ENCODE measurements at regions not wholly inside any gene's neighbourhood (a gene's known extent, or its start where the extent isn't known, plus 50 kb on each side); places are given as distances from the start of the nearest gene placed in this dataset.

GRCh38 chr6:81806793-81807565, 54.5 kb upstream of the TENT5A start:
- TF ChIP-seq, protein P1, sequence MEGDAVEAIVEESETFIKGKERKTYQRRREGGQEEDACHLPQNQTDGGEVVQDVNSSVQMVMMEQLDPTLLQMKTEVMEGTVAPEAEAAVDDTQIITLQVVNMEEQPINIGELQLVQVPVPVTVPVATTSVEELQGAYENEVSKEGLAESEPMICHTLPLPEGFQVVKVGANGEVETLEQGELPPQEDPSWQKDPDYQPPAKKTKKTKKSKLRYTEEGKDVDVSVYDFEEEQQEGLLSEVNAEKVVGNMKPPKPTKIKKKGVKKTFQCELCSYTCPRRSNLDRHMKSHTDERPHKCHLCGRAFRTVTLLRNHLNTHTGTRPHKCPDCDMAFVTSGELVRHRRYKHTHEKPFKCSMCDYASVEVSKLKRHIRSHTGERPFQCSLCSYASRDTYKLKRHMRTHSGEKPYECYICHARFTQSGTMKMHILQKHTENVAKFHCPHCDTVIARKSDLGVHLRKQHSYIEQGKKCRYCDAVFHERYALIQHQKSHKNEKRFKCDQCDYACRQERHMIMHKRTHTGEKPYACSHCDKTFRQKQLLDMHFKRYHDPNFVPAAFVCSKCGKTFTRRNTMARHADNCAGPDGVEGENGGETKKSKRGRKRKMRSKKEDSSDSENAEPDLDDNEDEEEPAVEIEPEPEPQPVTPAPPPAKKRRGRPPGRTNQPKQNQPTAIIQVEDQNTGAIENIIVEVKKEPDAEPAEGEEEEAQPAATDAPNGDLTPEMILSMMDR (IDR thresholded peaks at IDR 0.05): no peak
- no peak for TF ChIP-seq POLR2A (IDR thresholded peaks at IDR 0.05)
